Upper lobe of left lung (tissue), 4 donors: ENCODE measurements at regions not wholly inside any gene's neighbourhood (a gene's known extent, or its start where the extent isn't known, plus 50 kb on each side); places are given as distances from the start of the nearest gene placed in this dataset.

Experiments
- CTCF ChIP-seq, 6 experiments: fragments of 450-650 bp in 4 of 6; fragments of 200-600 bp in 2 of 6; sonication (generic) in 2 of 6; IDR thresholded peaks; one replicate each; pipeline ENCODE4 v1.5.1; 2016 to 2019; ENCODE audit warnings: antibody characterized with exemption in 6 of 6
- EP300 ChIP-seq, 4 donors: sonication (generic); formaldehyde crosslinking; IDR thresholded peaks; one replicate each; pipeline ENCODE4 v1.5.1; 2017; ENCODE audit warnings: antibody characterized with exemption in 4 of 4, control low read depth in 2 of 4
- POLR2A ChIP-seq, 4 donors: fragments of 450-650 bp; IDR thresholded peaks; one replicate each; pipeline ENCODE4 v1.5.1; 2016 to 2017; ENCODE audit warnings: antibody characterized with exemption in 4 of 4, mild to moderate bottlenecking in 2 of 4
- POLR2AphosphoS5 ChIP-seq, 2 donors: sonication (generic); formaldehyde crosslinking; IDR thresholded peaks; one replicate each; pipeline ENCODE4 v1.5.1; 2017; ENCODE audit warnings: antibody characterized with exemption in 2 of 2

- no peak for TF ChIP-seq EP300 (IDR thresholded peaks at IDR 0.05)
- TF ChIP-seq POLR2A (IDR thresholded peaks at IDR 0.05) = no peak
- TF ChIP-seq CTCF (IDR thresholded peaks at IDR 0.05) = no peak
- no peak for TF ChIP-seq POLR2AphosphoS5 (IDR thresholded peaks at IDR 0.05)
These were observed 303.9 kb downstream of the IRF8 start for GRCh38 chr16:86202760-86203426.
